ENCODE measurements at regions not wholly inside any gene's neighbourhood (a gene's known extent, or its start where the extent isn't known, plus 50 kb on each side); places are given as distances from the start of the nearest gene placed in this dataset.

DNA sequence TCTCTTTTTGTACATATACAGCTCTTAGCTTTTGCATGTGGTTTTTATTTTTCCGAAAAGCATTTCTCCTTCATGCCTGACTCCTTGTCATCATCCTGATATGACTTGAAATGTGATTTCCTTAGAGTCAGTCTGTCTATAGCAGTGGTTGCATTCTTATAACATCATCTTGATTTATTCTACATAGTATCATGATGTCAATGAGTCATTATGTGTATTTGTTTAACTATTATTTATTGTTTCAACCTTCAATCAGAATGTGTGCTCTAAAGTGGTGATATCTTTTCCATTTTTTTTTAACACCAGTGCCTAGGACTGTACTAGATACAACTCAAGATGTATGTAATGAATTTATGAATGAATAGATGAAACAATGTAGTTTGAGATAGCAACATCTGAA is 354.9 kb upstream of the CDH8 start:
- TF ChIP-seq, protein P1, sequence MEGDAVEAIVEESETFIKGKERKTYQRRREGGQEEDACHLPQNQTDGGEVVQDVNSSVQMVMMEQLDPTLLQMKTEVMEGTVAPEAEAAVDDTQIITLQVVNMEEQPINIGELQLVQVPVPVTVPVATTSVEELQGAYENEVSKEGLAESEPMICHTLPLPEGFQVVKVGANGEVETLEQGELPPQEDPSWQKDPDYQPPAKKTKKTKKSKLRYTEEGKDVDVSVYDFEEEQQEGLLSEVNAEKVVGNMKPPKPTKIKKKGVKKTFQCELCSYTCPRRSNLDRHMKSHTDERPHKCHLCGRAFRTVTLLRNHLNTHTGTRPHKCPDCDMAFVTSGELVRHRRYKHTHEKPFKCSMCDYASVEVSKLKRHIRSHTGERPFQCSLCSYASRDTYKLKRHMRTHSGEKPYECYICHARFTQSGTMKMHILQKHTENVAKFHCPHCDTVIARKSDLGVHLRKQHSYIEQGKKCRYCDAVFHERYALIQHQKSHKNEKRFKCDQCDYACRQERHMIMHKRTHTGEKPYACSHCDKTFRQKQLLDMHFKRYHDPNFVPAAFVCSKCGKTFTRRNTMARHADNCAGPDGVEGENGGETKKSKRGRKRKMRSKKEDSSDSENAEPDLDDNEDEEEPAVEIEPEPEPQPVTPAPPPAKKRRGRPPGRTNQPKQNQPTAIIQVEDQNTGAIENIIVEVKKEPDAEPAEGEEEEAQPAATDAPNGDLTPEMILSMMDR (IDR thresholded peaks at IDR 0.05; ENCODE audit: low read length): no peak
- no peak for TF ChIP-seq EZH2 (optimal IDR thresholded peaks at IDR 0.05; ENCODE audit: low read depth, low read length)
- TF ChIP-seq EZH2phosphoT487 (IDR thresholded peaks at IDR 0.05; ENCODE audit: low read length): no peak
